DND-41 (cell line): ENCODE measurements at regions not wholly inside any gene's neighbourhood (a gene's known extent, or its start where the extent isn't known, plus 50 kb on each side); places are given as distances from the start of the nearest gene placed in this dataset.
"Not testable (repeated sequence)": the region's sequence is repeated elsewhere in the genome, so short reads cannot be mapped to it uniquely, and the experiment has no call there.

Experiments used
- ATAC-seq: fragments of 200-7000 bp; cut with Tn5 transposase; 3 replicates; pipeline ENCODE4 v1.9.1; 2021; ENCODE audit warnings: low read depth; ENCODE audit not compliant: insufficient read depth
- DNase-seq: peaks from one replicate; pipeline ENCODE4 v3.0.0-alpha.2; 2020
- H2AFZ ChIP-seq: 2 replicates; pipeline ENCODE4 v1.6.0; 2012; ENCODE audit warnings: low read depth, low read length
- H3K27ac ChIP-seq: 2 replicates; pipeline ENCODE4 v1.5.1; 2012; ENCODE audit warnings: low read length, inconsistent platforms
- H3K27me3 ChIP-seq: fragments of 200-600 bp; sonication (generic); 2 replicates; pipeline ENCODE4 v1.6.0; 2012; ENCODE audit warnings: low read length, mild to moderate bottlenecking, inconsistent platforms; ENCODE audit not compliant: insufficient read depth, poor library complexity
- H3K36me3 ChIP-seq: 2 replicates; pipeline ENCODE4 v1.5.1; 2012; ENCODE audit warnings: low read length, inconsistent platforms; ENCODE audit not compliant: insufficient read depth
- H3K4me1 ChIP-seq: 2 replicates; pipeline ENCODE4 v1.5.1; 2012; ENCODE audit warnings: mild to moderate bottlenecking, low read length; ENCODE audit not compliant: insufficient read depth
- H3K4me2 ChIP-seq: 2 replicates; pipeline ENCODE4 v1.6.0; 2012; ENCODE audit warnings: mild to moderate bottlenecking, moderate library complexity, low read length, inconsistent platforms; ENCODE audit not compliant: insufficient read depth
- H3K4me3 ChIP-seq, 2 experiments: fragments of 200-600 bp in 1 of 2; shearing (Covaris generic) in 1 of 2; 2 replicates each; pipeline ENCODE4 v1.5.1; 2012 to 2016; ENCODE audit warnings: inconsistent platforms in 2 of 2, low read length in 2 of 2, mild to moderate bottlenecking in 2 of 2, low read depth in 1 of 2, moderate library complexity in 1 of 2
- H3K79me2 ChIP-seq: 2 replicates; pipeline ENCODE4 v1.6.0; 2012; ENCODE audit warnings: low read length, inconsistent platforms; ENCODE audit not compliant: insufficient read depth
- H3K9ac ChIP-seq: 2 replicates; pipeline ENCODE4 v1.6.0; 2012; ENCODE audit warnings: low read depth, mild to moderate bottlenecking, inconsistent platforms, low read length, moderate library complexity
- H3K9me3 ChIP-seq: 2 replicates; pipeline ENCODE4 v1.5.1; 2012; ENCODE audit warnings: low read length, moderate library complexity, mild to moderate bottlenecking, inconsistent platforms; ENCODE audit not compliant: insufficient read depth, severe bottlenecking
- H4K20me1 ChIP-seq: 2 replicates; pipeline ENCODE4 v1.6.0; 2012; ENCODE audit warnings: low read length; ENCODE audit not compliant: insufficient read depth
- CTCF ChIP-seq: IDR thresholded peaks from 2 replicates; pipeline ENCODE4 v1.5.1; 2012; ENCODE audit warnings: borderline replicate concordance, low read length, moderate library complexity, mild to moderate bottlenecking; ENCODE audit not compliant: poor library complexity, severe bottlenecking; ENCODE audit errors: extremely low read depth
- EZH2 ChIP-seq: IDR thresholded peaks from 3 replicates; pipeline ENCODE4 v1.6.1; 2012; ENCODE audit warnings: borderline replicate concordance, low read depth, mild to moderate bottlenecking, moderate library complexity, low read length, inconsistent platforms; ENCODE audit not compliant: severe bottlenecking

- TF ChIP-seq EZH2 (no peak), CTCF (no peak)
- ATAC-seq: no peak
- no peaks in the 10 kb centered on the region for H3K27me3 ChIP-seq
- H3K4me1 ChIP-seq: no peaks in the 10 kb centered on the region
- H3K4me3 ChIP-seq: no peak overlapping the region
- no peak overlapping the region for H3K27ac ChIP-seq
- no peaks in the 10 kb centered on the region for H3K36me3 ChIP-seq
- H3K4me2 ChIP-seq: no peak overlapping the region
- H4K20me1 ChIP-seq: no peaks in the 10 kb centered on the region
- H3K79me2 ChIP-seq: no peaks in the 10 kb centered on the region
- no peak overlapping the region for H2AFZ ChIP-seq
- H3K9me3 ChIP-seq: no peaks in the 10 kb centered on the region
- H3K9ac ChIP-seq: no peak overlapping the region
- no peak for DNase-seq
These were observed 76.4 kb upstream of the CDC14C start for GRCh38 chr7:48847917-48848316.

- not testable (repeated sequence) for ATAC-seq
These were observed 63.9 kb upstream of the CDC14C start for GRCh38 chr7:48860447-48860846.

GRCh38 chr7:48868916-48869315 lies 55.4 kb upstream of the CDC14C start:
- H3K4me2 ChIP-seq: no peak overlapping the region
- ATAC-seq (no peak), DNase-seq (no peak)
- H4K20me1 ChIP-seq: no peaks in the 10 kb centered on the region
- peaks cover 3% of the 10 kb centered on the region for H3K27me3 ChIP-seq
- no peak overlapping the region for H3K27ac ChIP-seq
- H3K36me3 ChIP-seq: no peaks in the 10 kb centered on the region
- TF ChIP-seq EZH2 (no peak), CTCF (no peak)
- no peaks in the 10 kb centered on the region for H3K79me2 ChIP-seq
- H3K4me3 ChIP-seq: no peak overlapping the region
- no peak overlapping the region for H3K9ac ChIP-seq
- no peaks in the 10 kb centered on the region for H3K9me3 ChIP-seq
- no peak overlapping the region for H2AFZ ChIP-seq
- H3K4me1 ChIP-seq: no peaks in the 10 kb centered on the region

More at GRCh38 chr7:48860447-48860846, 63.9 kb upstream of the CDC14C start:
- H3K27me3 ChIP-seq, H3K9ac ChIP-seq, H3K27ac ChIP-seq, DNase-seq, H3K4me1 ChIP-seq, H3K4me3 ChIP-seq, H2AFZ ChIP-seq, H3K79me2 ChIP-seq, H4K20me1 ChIP-seq, H3K9me3 ChIP-seq, H3K36me3 ChIP-seq, H3K4me2 ChIP-seq: not testable (repeated sequence)

- Histone ChIP-seq H3K4me2 (no peak overlapping the region), H2AFZ (no peak overlapping the region), H3K4me3 (no peak overlapping the region), H3K36me3 (no peaks in the 10 kb centered on the region), H3K4me1 (no peaks in the 10 kb centered on the region), H3K9ac (no peak overlapping the region), H3K79me2 (no peaks in the 10 kb centered on the region), H4K20me1 (no peaks in the 10 kb centered on the region), H3K27ac (no peak overlapping the region), H3K27me3 (peaks cover 3% of the 10 kb centered on the region), H3K9me3 (no peaks in the 10 kb centered on the region)
- no peak for TF ChIP-seq EZH2
- no peak for TF ChIP-seq CTCF
- ATAC-seq (no peak), DNase-seq (no peak)
These were observed 51.8 kb upstream of the CDC14C start for GRCh38 chr7:48872548-48872947.
